ENCODE measurements at regions not wholly inside any gene's neighbourhood (a gene's known extent, or its start where the extent isn't known, plus 50 kb on each side); places are given as distances from the start of the nearest gene placed in this dataset.

DNA sequence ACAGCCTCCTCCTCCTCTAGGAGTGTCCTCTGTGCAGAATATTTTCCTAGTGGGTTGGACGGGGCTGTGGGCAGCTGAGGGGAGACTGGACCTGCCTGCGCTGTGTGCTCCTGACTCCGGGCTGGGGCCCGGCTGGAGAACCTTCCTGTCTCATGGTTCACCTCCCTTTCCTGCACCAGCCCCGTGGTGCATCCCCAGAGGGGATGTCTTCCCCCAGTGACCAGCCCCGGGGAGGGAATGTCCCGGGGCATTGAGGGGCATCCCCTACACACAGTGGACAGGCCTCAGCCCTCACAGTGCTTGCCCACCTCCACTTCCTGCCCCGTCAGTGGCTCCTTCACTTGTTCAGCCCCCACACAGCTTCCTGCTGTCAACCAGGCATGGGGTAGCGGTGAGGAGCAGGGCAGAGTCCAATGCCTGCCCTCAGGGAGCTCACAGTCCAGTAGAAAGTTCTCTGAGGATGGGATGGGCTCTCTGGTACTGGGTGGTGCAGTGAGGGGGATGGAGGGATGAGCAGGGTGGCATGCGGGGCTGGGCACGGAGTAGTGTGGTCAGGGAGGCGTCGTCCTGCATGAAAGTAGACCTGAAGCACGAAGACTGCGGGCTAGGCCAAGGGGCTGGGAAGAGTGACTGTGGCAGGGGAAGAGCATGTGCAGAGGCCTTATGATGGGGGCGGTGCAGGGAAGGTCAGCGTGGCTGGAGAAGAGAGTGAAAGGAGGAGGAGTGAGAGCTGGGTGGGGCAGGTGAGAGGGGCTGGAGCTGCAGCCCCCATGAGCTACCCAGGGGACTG is 52.1 kb upstream of the PITX1 start:
- no peak for TF ChIP-seq POLR2AphosphoS5 (IDR thresholded peaks at IDR 0.05)
- TF ChIP-seq, protein P1, sequence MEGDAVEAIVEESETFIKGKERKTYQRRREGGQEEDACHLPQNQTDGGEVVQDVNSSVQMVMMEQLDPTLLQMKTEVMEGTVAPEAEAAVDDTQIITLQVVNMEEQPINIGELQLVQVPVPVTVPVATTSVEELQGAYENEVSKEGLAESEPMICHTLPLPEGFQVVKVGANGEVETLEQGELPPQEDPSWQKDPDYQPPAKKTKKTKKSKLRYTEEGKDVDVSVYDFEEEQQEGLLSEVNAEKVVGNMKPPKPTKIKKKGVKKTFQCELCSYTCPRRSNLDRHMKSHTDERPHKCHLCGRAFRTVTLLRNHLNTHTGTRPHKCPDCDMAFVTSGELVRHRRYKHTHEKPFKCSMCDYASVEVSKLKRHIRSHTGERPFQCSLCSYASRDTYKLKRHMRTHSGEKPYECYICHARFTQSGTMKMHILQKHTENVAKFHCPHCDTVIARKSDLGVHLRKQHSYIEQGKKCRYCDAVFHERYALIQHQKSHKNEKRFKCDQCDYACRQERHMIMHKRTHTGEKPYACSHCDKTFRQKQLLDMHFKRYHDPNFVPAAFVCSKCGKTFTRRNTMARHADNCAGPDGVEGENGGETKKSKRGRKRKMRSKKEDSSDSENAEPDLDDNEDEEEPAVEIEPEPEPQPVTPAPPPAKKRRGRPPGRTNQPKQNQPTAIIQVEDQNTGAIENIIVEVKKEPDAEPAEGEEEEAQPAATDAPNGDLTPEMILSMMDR (IDR thresholded peaks at IDR 0.05) = no peak

All from gastroesophageal sphincter (tissue), 3 donors.